SK-N-SH treated with all-trans-retinoic acid at 6 μM for 48 hours (cell line): ENCODE measurements at regions not wholly inside any gene's neighbourhood (a gene's known extent, or its start where the extent isn't known, plus 50 kb on each side); places are given as distances from the start of the nearest gene placed in this dataset.

ENCODE experiments used
- ATAC-seq: fragments of 200-7000 bp; cut with Tn5 transposase; 3 replicates; pipeline ENCODE4 v1.9.1; 2020; ENCODE audit warnings: mild to moderate bottlenecking, moderate library complexity
- ARNTL ChIP-seq: fragments of 450-650 bp; formaldehyde crosslinking; IDR thresholded peaks from 2 replicates; pipeline ENCODE4 v1.5.0; 2020; ENCODE audit warnings: low read depth, mild to moderate bottlenecking, moderate library complexity, borderline replicate concordance
- BACH2 ChIP-seq: fragments of 250-450 bp; sonication (Bioruptor Pico); IDR thresholded peaks from 2 replicates; pipeline ENCODE4 v1.9.0; 2021; ENCODE audit warnings: mild to moderate bottlenecking, borderline replicate concordance
- CSDC2 ChIP-seq: fragments of 250-450 bp; sonication (Bioruptor Pico); IDR thresholded peaks from 2 replicates; pipeline ENCODE4 v1.5.0; 2020; ENCODE audit warnings: mild to moderate bottlenecking, moderate library complexity
- ESRRG ChIP-seq: fragments of 250-450 bp; sonication (Bioruptor Pico); IDR thresholded peaks from 2 replicates; pipeline ENCODE4 v1.6.1; 2021; ENCODE audit warnings: mild to moderate bottlenecking
- GLIS3 ChIP-seq: fragments of 250-450 bp; sonication (Bioruptor Pico); IDR thresholded peaks from 2 replicates; pipeline ENCODE4 v1.5.0; 2020; ENCODE audit warnings: mild to moderate bottlenecking, moderate library complexity
- ISL1 ChIP-seq: fragments of 250-450 bp; sonication (Bioruptor Pico); IDR thresholded peaks from 2 replicates; pipeline ENCODE4 v2.1.2; 2022; ENCODE audit warnings: mild to moderate bottlenecking, moderate library complexity
- PPARA ChIP-seq: fragments of 250-450 bp; sonication (Bioruptor Pico); IDR thresholded peaks from 2 replicates; pipeline ENCODE4 v1.5.0; 2020; ENCODE audit warnings: mild to moderate bottlenecking, borderline replicate concordance
- RARB ChIP-seq: fragments of 250-450 bp; sonication (Bioruptor Pico); IDR thresholded peaks from 2 replicates; pipeline ENCODE4 v1.8.0; 2021; ENCODE audit warnings: mild to moderate bottlenecking, moderate library complexity
- SNAI2 ChIP-seq: fragments of 250-450 bp; sonication (Bioruptor Pico); IDR thresholded peaks from 2 replicates; pipeline ENCODE4 v1.5.0; 2020; ENCODE audit warnings: mild to moderate bottlenecking, moderate library complexity
- TCF4 ChIP-seq: fragments of 250-450 bp; sonication (Bioruptor Pico); IDR thresholded peaks from 2 replicates; pipeline ENCODE4 v1.8.0; 2021; ENCODE audit warnings: mild to moderate bottlenecking, moderate library complexity, borderline replicate concordance
- TOX ChIP-seq: fragments of 250-450 bp; sonication (Bioruptor Pico); IDR thresholded peaks from 2 replicates; pipeline ENCODE4 v1.8.0; 2021; ENCODE audit warnings: mild to moderate bottlenecking, moderate library complexity, borderline replicate concordance
- ZC3H10 ChIP-seq: fragments of 250-450 bp; sonication (Bioruptor Pico); IDR thresholded peaks from 2 replicates; pipeline ENCODE4 v1.5.1; 2021; ENCODE audit warnings: mild to moderate bottlenecking, moderate library complexity
- ZFP3 ChIP-seq: fragments of 250-450 bp; sonication (Bioruptor Pico); IDR thresholded peaks from 2 replicates; pipeline ENCODE4 v1.5.0; 2020; ENCODE audit warnings: mild to moderate bottlenecking, moderate library complexity
- ZFP30 ChIP-seq: fragments of 450-650 bp; formaldehyde crosslinking; IDR thresholded peaks from 2 replicates; pipeline ENCODE4 v1.5.0; 2022; ENCODE audit warnings: mild to moderate bottlenecking, moderate library complexity
- ZNF565 ChIP-seq: fragments of 450-650 bp; formaldehyde crosslinking; conservative IDR thresholded peaks from 2 replicates; pipeline ENCODE4 v1.5.0; 2020; ENCODE audit warnings: low read depth, mild to moderate bottlenecking, moderate library complexity
- ZNF8 ChIP-seq: fragments of 450-650 bp; formaldehyde crosslinking; IDR thresholded peaks from 2 replicates; pipeline ENCODE4 v1.5.0; 2020; ENCODE audit warnings: mild to moderate bottlenecking, moderate library complexity
- TF ChIP-seq, protein P1 (sequence below): fragments of 250-450 bp; sonication (Bioruptor Pico); IDR thresholded peaks from 2 replicates; pipeline ENCODE4 v1.5.0; 2020; ENCODE audit warnings: mild to moderate bottlenecking, moderate library complexity
- TF ChIP-seq, protein P2 (sequence below): fragments of 250-450 bp; sonication (Bioruptor Pico); IDR thresholded peaks from 2 replicates; pipeline ENCODE4 v1.8.0; 2020; ENCODE audit warnings: mild to moderate bottlenecking, moderate library complexity, borderline replicate concordance
- TF ChIP-seq, protein P3 (sequence below): fragments of 250-450 bp; sonication (Bioruptor Pico); IDR thresholded peaks from 2 replicates; pipeline ENCODE4 v1.5.1; 2020; ENCODE audit warnings: low read depth, mild to moderate bottlenecking, moderate library complexity
- TF ChIP-seq, protein P4 (sequence below): fragments of 250-450 bp; sonication (Bioruptor Pico); IDR thresholded peaks from 2 replicates; pipeline ENCODE4 v1.5.1; 2021; ENCODE audit warnings: mild to moderate bottlenecking, moderate library complexity

DNA sequence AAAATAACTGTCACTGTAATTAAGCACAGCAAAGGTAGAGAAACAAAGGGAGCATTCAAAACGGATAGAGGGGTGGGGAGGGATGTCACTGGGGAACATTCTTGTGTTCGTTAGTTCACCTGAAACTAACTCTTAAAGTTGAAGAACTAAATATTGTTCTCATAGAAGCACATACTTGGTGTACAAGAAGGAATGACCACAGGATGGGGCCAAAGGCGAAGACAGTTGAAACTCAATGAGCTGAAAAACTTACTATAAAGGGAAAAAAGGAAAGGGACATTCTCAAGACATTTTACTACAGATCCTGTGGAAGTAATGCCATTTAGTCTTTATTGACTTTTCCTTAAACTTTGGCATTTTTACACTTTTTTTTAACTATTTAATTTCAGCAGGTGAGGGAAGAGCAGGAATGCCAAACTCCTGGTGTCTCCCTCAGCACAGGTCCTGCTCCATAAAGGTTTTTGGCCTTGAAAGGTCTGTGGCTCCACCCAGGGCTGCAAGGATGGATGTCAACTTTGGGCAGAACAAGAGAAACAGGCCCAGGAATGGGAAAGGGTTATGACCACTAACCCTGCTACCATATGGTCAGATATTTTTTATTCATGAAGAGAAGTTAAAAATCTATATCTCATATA, 197.6 kb upstream of the RASA1 start:
- ATAC-seq: peak; percentile 96
- TF ChIP-seq SNAI2 (CRISPR knock-in tag): no peak

DNA sequence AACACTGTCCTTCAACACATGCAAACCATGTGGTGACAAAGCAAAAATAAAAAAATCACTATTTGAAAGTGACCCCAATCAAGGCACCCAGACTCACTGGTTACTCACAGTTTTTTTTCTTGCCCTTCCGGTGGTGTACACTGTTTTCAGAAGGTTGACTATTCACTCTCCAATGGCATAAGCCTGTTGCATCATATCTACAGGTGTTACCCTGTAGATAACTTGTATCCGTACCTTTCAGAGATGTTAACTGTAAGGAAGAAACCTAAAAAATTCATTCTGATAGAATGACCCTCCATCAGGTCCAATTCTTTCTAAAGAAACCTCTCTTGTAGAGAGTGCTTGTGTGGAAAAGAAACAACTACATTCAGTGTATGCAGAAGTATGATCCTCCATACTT, 193.6 kb upstream of the RASA1 start:
- no peak for ATAC-seq
- TF ChIP-seq ZFP3 (no peak), ZC3H10 (CRISPR knock-in tag) (no peak), TOX (CRISPR knock-in tag) (no peak), ZNF565 (no peak), ISL1 (CRISPR knock-in tag) (no peak), RARB (no peak), GLIS3 (CRISPR knock-in tag) (no peak), ZFP30 (CRISPR knock-in tag) (no peak), PPARA (CRISPR knock-in tag) (no peak)
- TF ChIP-seq, protein P1, sequence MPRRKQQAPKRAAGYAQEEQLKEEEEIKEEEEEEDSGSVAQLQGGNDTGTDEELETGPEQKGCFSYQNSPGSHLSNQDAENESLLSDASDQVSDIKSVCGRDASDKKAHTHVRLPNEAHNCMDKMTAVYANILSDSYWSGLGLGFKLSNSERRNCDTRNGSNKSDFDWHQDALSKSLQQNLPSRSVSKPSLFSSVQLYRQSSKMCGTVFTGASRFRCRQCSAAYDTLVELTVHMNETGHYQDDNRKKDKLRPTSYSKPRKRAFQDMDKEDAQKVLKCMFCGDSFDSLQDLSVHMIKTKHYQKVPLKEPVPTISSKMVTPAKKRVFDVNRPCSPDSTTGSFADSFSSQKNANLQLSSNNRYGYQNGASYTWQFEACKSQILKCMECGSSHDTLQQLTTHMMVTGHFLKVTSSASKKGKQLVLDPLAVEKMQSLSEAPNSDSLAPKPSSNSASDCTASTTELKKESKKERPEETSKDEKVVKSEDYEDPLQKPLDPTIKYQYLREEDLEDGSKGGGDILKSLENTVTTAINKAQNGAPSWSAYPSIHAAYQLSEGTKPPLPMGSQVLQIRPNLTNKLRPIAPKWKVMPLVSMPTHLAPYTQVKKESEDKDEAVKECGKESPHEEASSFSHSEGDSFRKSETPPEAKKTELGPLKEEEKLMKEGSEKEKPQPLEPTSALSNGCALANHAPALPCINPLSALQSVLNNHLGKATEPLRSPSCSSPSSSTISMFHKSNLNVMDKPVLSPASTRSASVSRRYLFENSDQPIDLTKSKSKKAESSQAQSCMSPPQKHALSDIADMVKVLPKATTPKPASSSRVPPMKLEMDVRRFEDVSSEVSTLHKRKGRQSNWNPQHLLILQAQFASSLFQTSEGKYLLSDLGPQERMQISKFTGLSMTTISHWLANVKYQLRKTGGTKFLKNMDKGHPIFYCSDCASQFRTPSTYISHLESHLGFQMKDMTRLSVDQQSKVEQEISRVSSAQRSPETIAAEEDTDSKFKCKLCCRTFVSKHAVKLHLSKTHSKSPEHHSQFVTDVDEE (CRISPR knock-in tag): no peak
- TF ChIP-seq, protein P2, sequence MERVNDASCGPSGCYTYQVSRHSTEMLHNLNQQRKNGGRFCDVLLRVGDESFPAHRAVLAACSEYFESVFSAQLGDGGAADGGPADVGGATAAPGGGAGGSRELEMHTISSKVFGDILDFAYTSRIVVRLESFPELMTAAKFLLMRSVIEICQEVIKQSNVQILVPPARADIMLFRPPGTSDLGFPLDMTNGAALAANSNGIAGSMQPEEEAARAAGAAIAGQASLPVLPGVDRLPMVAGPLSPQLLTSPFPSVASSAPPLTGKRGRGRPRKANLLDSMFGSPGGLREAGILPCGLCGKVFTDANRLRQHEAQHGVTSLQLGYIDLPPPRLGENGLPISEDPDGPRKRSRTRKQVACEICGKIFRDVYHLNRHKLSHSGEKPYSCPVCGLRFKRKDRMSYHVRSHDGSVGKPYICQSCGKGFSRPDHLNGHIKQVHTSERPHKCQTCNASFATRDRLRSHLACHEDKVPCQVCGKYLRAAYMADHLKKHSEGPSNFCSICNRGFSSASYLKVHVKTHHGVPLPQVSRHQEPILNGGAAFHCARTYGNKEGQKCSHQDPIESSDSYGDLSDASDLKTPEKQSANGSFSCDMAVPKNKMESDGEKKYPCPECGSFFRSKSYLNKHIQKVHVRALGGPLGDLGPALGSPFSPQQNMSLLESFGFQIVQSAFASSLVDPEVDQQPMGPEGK (CRISPR knock-in tag): no peak
- TF ChIP-seq, protein P3, sequence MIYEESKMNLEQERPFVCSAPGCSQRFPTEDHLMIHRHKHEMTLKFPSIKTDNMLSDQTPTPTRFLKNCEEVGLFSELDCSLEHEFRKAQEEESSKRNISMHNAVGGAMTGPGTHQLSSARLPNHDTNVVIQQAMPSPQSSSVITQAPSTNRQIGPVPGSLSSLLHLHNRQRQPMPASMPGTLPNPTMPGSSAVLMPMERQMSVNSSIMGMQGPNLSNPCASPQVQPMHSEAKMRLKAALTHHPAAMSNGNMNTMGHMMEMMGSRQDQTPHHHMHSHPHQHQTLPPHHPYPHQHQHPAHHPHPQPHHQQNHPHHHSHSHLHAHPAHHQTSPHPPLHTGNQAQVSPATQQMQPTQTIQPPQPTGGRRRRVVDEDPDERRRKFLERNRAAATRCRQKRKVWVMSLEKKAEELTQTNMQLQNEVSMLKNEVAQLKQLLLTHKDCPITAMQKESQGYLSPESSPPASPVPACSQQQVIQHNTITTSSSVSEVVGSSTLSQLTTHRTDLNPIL (CRISPR knock-in tag): no peak

DNA sequence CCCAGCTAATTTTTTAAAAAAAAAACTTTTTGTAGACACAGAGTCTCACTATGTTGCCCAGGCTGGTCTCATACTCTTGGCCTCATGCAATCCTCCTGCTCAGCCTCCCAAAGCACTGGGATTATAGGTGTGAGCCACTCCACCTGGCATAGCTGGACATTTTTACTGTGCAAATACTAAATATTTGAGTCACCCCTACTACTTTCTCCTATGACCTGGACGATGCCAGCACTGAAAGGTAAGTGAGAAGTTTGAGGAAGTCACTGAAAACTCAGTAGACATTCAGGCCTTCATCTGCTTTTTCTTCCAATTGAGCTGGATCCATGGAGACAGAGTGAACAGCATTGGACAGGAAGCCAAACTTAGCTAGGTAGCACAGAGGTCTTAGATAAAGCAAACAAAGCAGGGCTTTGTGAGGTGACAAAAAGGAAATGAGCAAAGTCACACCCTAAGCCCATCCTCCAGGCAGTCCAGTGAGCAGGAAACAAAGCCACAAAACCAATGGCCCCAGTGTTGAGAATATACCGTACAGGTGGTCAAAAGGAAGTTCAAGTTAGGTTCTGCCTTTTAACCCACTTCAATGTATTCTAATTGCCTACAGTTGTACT, 192.6 kb upstream of the RASA1 start:
- ATAC-seq: no peak
- TF ChIP-seq ESRRG (CRISPR knock-in tag) (no peak), ZNF565 (no peak), SNAI2 (CRISPR knock-in tag) (no peak), BACH2 (CRISPR knock-in tag) (no peak), TCF4 (CRISPR knock-in tag) (no peak), ZNF8 (CRISPR knock-in tag) (no peak), CSDC2 (CRISPR knock-in tag) (no peak), RARB (no peak), TOX (CRISPR knock-in tag) (no peak), PPARA (CRISPR knock-in tag) (no peak), ARNTL (no peak), ZFP3 (no peak)
- TF ChIP-seq, protein P2 (CRISPR knock-in tag): no peak
- TF ChIP-seq, protein P1 (CRISPR knock-in tag): no peak
- TF ChIP-seq, protein P4, sequence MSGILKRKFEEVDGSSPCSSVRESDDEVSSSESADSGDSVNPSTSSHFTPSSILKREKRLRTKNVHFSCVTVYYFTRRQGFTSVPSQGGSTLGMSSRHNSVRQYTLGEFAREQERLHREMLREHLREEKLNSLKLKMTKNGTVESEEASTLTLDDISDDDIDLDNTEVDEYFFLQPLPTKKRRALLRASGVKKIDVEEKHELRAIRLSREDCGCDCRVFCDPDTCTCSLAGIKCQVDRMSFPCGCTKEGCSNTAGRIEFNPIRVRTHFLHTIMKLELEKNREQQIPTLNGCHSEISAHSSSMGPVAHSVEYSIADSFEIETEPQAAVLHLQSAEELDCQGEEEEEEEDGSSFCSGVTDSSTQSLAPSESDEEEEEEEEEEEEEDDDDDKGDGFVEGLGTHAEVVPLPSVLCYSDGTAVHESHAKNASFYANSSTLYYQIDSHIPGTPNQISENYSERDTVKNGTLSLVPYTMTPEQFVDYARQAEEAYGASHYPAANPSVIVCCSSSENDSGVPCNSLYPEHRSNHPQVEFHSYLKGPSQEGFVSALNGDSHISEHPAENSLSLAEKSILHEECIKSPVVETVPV (CRISPR knock-in tag): no peak
